Mesenchymal stem cell (in vitro differentiated cells and primary cell): ENCODE measurements at regions not wholly inside any gene's neighbourhood (a gene's known extent, or its start where the extent isn't known, plus 50 kb on each side); places are given as distances from the start of the nearest gene placed in this dataset.
A peak's percentile ranks its signal among the peaks of the same experiment; 100 is the strongest.

ENCODE experiments used
- DNase-seq: peaks from one replicate; pipeline ENCODE4 v3.0.0-alpha.2; 2013
- H2AFZ ChIP-seq: one replicate; pipeline ENCODE4 v1.6.1; 2013; ENCODE audit warnings: low read depth, mild to moderate bottlenecking, control low read depth, inconsistent platforms, low read length, moderate library complexity
- H2AK5ac ChIP-seq: 2 replicates; pipeline ENCODE4 v1.6.1; 2013; ENCODE audit warnings: low read length, moderate library complexity, mild to moderate bottlenecking, inconsistent platforms; ENCODE audit not compliant: severe bottlenecking
- H2BK120ac ChIP-seq: one replicate; pipeline ENCODE4 v1.6.1; 2013; ENCODE audit warnings: low read depth, mild to moderate bottlenecking, inconsistent platforms, low read length, moderate library complexity
- H2BK12ac ChIP-seq, 2 experiments: one replicate each; pipeline ENCODE4 v1.6.1; 2013; ENCODE audit warnings: inconsistent platforms in 2 of 2, low read length in 2 of 2, mild to moderate bottlenecking in 2 of 2, moderate library complexity in 2 of 2, control low read depth in 1 of 2
- H2BK15ac ChIP-seq: one replicate; pipeline ENCODE4 v1.6.1; 2013; ENCODE audit warnings: mild to moderate bottlenecking, low read depth, inconsistent platforms; ENCODE audit not compliant: poor library complexity, severe bottlenecking
- H2BK5ac ChIP-seq: 2 replicates; pipeline ENCODE4 v1.6.1; 2013; ENCODE audit warnings: low read depth, mild to moderate bottlenecking, low read length, control low read depth, inconsistent platforms; ENCODE audit not compliant: poor library complexity, severe bottlenecking
- H3K14ac ChIP-seq, 2 experiments: one replicate each; pipeline ENCODE4 v1.6.1; 2013; ENCODE audit warnings: inconsistent platforms in 2 of 2, low read length in 2 of 2, control low read depth in 1 of 2, mild to moderate bottlenecking in 1 of 2, moderate library complexity in 1 of 2
- H3K18ac ChIP-seq, 2 experiments: one replicate each; pipeline ENCODE4 v1.6.1; 2013; ENCODE audit warnings: inconsistent platforms in 2 of 2, low read length in 2 of 2, control low read depth in 1 of 2, low read depth in 1 of 2, mild to moderate bottlenecking in 1 of 2
- H3K23ac ChIP-seq, 2 experiments: one replicate each; pipeline ENCODE4 v1.6.1; 2013; ENCODE audit warnings: inconsistent platforms in 2 of 2, low read length in 2 of 2, mild to moderate bottlenecking in 2 of 2, moderate library complexity in 2 of 2, control low read depth in 1 of 2
- H3K27ac ChIP-seq: 2 replicates; pipeline ENCODE4 v1.5.1; 2013; ENCODE audit warnings: mild to moderate bottlenecking, moderate library complexity, low read length, control low read depth, inconsistent platforms; ENCODE audit not compliant: poor library complexity, severe bottlenecking
- H3K27me3 ChIP-seq, 2 experiments: 2 replicates each; pipeline versions ENCODE4 v1.6.1 to v1.7.0; 2013; ENCODE audit warnings: low read length in 2 of 2, mild to moderate bottlenecking in 2 of 2, moderate library complexity in 2 of 2, control low read depth in 1 of 2, inconsistent platforms in 1 of 2; ENCODE audit not compliant: control insufficient read depth in 1 of 2, insufficient read depth in 1 of 2
- H3K36me3 ChIP-seq, 2 experiments: 2 replicates each; pipeline versions ENCODE4 v1.6.1 to v1.7.0; 2013; ENCODE audit warnings: low read length in 2 of 2, control low read depth in 1 of 2, inconsistent platforms in 1 of 2, low read depth in 1 of 2, mild to moderate bottlenecking in 1 of 2; ENCODE audit not compliant: insufficient read depth in 2 of 2, control insufficient read depth in 1 of 2
- H3K4ac ChIP-seq, 2 experiments: one replicate each; pipeline ENCODE4 v1.6.1; 2013; ENCODE audit warnings: inconsistent platforms in 2 of 2, low read length in 2 of 2, mild to moderate bottlenecking in 2 of 2, moderate library complexity in 2 of 2, control low read depth in 1 of 2, low read depth in 1 of 2
- H3K4me1 ChIP-seq: 2 replicates; pipeline ENCODE4 v1.6.1; 2013; ENCODE audit warnings: low read depth, low read length, control low read depth; ENCODE audit not compliant: control insufficient read depth, insufficient read depth
- H3K4me2 ChIP-seq: 2 replicates; pipeline ENCODE4 v1.6.1; 2013; ENCODE audit warnings: low read length, mild to moderate bottlenecking, inconsistent platforms; ENCODE audit not compliant: poor library complexity, severe bottlenecking
- H3K4me3 ChIP-seq, 2 experiments: 2 replicates each; pipeline versions ENCODE4 v1.5.1 to v1.7.0; 2013; ENCODE audit warnings: low read length in 2 of 2, mild to moderate bottlenecking in 2 of 2, control low read depth in 1 of 2, low read depth in 1 of 2; ENCODE audit not compliant: insufficient read depth in 1 of 2
- H3K79me1 ChIP-seq: replicated peaks from 2 replicates; pipeline ENCODE4 v1.6.1; 2013; ENCODE audit warnings: mild to moderate bottlenecking, control low read depth, low read length, inconsistent platforms; ENCODE audit not compliant: poor library complexity, severe bottlenecking
- H3K9ac ChIP-seq: 2 replicates; pipeline ENCODE4 v1.7.0; 2013; ENCODE audit warnings: mild to moderate bottlenecking, low read length, moderate library complexity
- H3K9me3 ChIP-seq: 2 replicates; pipeline ENCODE4 v1.7.0; 2013; ENCODE audit warnings: mild to moderate bottlenecking, low read length; ENCODE audit not compliant: control insufficient read depth
- H4K8ac ChIP-seq: one replicate; pipeline ENCODE4 v1.6.1; 2013; ENCODE audit warnings: inconsistent platforms, mild to moderate bottlenecking, low read length, moderate library complexity
- H4K91ac ChIP-seq: one replicate; pipeline ENCODE4 v1.6.1; 2013; ENCODE audit warnings: mild to moderate bottlenecking, low read length, inconsistent platforms
- WGBS: methylation state at CpG from one replicate; pipeline ENCODE4 v1.1.7; 2013; ENCODE audit warnings: mixed read lengths; 5-methylcytosine and 5-hydroxymethylcytosine counted together

DNA sequence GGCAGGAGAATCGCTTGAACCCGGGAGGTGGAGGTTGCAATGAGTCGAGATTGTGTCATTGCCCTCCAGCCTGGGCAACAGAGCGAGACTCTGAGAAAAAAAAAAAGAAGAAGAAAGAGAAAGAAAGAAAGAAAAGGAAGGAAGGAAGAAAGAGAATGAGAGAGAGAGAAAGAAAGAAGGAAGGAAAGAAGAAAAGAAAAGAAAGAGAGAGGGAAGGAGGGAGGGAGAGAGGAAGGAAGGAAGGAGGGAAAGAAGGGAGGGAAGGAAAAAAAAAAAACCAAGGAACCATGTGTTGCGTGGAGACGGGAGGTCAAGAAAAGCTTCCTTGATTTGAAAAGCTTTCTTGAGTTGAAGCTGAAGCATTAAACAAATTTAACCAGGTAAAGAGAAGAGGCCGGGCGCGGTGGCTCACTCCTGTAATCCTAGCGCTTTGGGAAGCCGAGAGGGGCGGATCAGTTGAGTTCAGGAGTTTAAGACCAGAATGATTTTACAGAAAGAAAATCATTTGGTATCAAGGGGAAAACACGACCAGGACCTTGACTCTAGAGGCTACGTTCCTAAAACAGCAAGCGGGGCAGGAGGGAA is 90.5 kb upstream of the PRSS16 start:
- Histone ChIP-seq H3K79me1 (no peaks in the 10 kb centered on the region), H3K23ac (no peak overlapping the region), H3K9me3 (no peaks in the 10 kb centered on the region), H3K4ac (no peak overlapping the region), H3K36me3 (no peaks in the 10 kb centered on the region), H3K4me2 (peak overlapping the region; percentile 99), H3K14ac (no peak overlapping the region), H2BK5ac (no peak overlapping the region), H2BK15ac (no peak overlapping the region), H3K4me3 (peak overlapping the region; percentile 49 to 77), H2AFZ (peak overlapping the region; percentile 71), H3K4me1 (peaks cover 5% of the 10 kb centered on the region), H3K18ac (no peak overlapping the region), H4K91ac (no peak overlapping the region), H2BK120ac (no peak overlapping the region), H4K8ac (no peak overlapping the region), H3K27me3 (no peaks in the 10 kb centered on the region), H3K9ac (peak overlapping the region; percentile 78), H2BK12ac (no peak overlapping the region), H2AK5ac (no peak overlapping the region), H3K27ac (no peak overlapping the region)
- DNase-seq = peak; percentile 12
- WGBS = 35% methylated on average over 15 of the region's 15 CpGs

DNA sequence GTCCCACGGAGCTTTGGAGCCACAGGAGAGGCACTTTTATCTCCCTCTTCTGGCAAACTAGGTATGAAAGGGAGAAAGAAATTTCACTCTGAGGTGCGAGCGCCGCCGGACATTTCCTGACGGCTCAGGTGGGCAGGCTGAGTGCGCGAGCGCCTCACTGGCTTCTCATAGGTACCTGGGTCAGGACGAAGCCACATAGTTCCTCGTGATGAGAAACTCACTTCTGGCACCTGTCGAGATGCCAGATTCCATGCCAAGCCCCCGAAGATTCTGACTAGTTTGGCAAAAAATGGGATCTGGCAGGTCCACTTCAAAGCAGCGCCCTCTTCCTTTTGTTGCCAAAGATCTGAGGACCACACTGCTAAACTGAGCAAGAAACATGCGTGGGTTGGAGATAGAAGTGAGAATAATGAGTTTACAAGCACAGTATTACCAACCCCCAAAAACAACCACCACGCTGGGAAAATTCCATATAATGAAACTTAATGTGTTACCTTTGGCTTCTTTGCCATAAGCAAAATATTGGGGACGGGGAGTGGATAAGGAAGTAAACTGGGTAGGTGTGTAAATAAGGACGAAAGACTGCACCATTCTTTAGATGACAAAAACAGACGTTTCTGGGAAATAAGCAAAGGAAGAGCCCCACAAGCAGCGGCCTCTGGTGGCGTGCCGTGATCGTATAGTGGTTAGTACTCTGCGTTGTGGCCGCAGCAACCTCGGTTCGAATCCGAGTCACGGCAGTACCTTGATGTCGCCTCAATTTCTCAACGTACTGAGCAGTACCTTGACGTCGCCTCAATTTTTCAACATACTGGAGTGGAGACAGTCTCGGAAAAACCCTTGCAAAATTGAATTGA is 89.8 kb upstream of the PRSS16 start:
- H3K23ac ChIP-seq = no peak overlapping the region
- H3K27me3 ChIP-seq = no peaks in the 10 kb centered on the region
- H2BK5ac ChIP-seq = no peak overlapping the region
- H2AFZ ChIP-seq = peak overlapping the region; percentile 86
- no peaks in the 10 kb centered on the region for H3K36me3 ChIP-seq
- no peak overlapping the region for H3K4ac ChIP-seq
- peak overlapping the region; percentile 99 for H3K4me2 ChIP-seq
- H3K9ac ChIP-seq = peak overlapping the region; percentile 78
- DNase-seq = peak; percentile 70
- H4K91ac ChIP-seq = no peak overlapping the region
- no peak overlapping the region for H2BK12ac ChIP-seq
- H2BK120ac ChIP-seq = no peak overlapping the region
- no peak overlapping the region for H3K14ac ChIP-seq
- peaks cover 5% of the 10 kb centered on the region for H3K4me1 ChIP-seq
- no peak overlapping the region for H2BK15ac ChIP-seq
- H3K18ac ChIP-seq = peak overlapping the region in 1 of 2 experiments; percentile 24
- WGBS = 2% methylated on average over 31 of the region's 34 CpGs
- no peaks in the 10 kb centered on the region for H3K9me3 ChIP-seq
- H2AK5ac ChIP-seq = no peak overlapping the region
- H3K27ac ChIP-seq = no peak overlapping the region
- peak overlapping the region; percentile 49 to 77 for H3K4me3 ChIP-seq
- no peaks in the 10 kb centered on the region for H3K79me1 ChIP-seq
- H4K8ac ChIP-seq = no peak overlapping the region

DNA sequence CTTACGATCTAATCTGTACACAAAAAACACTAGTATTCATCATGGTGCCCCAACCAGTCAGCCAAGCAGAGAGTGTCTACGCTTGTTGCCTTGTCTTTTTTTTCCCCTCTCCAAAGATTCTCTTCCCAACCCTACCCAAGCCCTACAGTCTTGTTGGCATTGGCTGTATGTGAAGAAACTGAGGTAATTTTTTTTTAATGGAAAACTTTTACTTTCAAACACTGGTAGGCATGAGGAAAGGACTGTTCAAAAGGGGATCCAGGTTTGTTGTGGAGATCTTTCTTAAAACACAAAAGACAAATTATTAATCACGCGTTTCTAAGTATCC is 89.2 kb upstream of the PRSS16 start:
- Histone ChIP-seq H3K79me1 (no peaks in the 10 kb centered on the region), H3K14ac (no peak overlapping the region), H3K4ac (no peak overlapping the region), H2BK12ac (no peak overlapping the region), H3K4me3 (peak overlapping the region in 1 of 2 experiments; percentile 77), H2AK5ac (no peak overlapping the region), H3K4me2 (no peak overlapping the region), H4K91ac (no peak overlapping the region), H3K18ac (no peak overlapping the region), H3K9ac (no peak overlapping the region), H2BK5ac (no peak overlapping the region), H3K36me3 (no peaks in the 10 kb centered on the region), H3K27ac (no peak overlapping the region), H2AFZ (no peak overlapping the region), H2BK15ac (no peak overlapping the region), H2BK120ac (no peak overlapping the region), H3K23ac (no peak overlapping the region), H3K9me3 (no peaks in the 10 kb centered on the region), H3K27me3 (no peaks in the 10 kb centered on the region), H4K8ac (no peak overlapping the region), H3K4me1 (peaks cover 5% of the 10 kb centered on the region)
- WGBS = 70% methylated on average over 3 of the region's 4 CpGs
- DNase-seq = no peak

DNA sequence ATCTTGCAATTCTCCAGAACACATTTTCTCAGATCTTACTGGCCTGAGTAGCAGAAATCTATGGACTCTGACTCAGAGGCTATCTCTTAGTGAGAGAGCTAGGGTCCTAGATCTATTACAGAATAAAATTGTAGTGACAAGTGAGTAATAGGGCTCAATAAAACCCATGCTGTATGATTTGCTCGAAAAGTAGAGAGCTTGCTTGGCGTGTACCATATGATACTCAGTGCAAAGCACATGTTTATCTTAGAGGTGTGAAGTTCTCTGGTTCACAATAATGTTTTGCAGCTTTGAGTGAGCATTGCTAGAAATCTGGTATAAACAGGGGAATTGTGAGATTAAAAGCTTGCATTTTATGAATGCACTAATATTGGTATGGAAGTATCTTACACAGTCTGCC is 87.8 kb upstream of the PRSS16 start:
- Histone ChIP-seq H3K4ac (no peak overlapping the region), H2BK15ac (no peak overlapping the region), H3K27ac (no peak overlapping the region), H3K23ac (no peak overlapping the region), H3K9me3 (no peaks in the 10 kb centered on the region), H3K18ac (no peak overlapping the region), H3K79me1 (no peaks in the 10 kb centered on the region), H2BK5ac (no peak overlapping the region), H3K9ac (no peak overlapping the region), H2BK12ac (no peak overlapping the region), H4K91ac (no peak overlapping the region), H2AK5ac (no peak overlapping the region), H3K4me1 (peaks cover 5% of the 10 kb centered on the region), H4K8ac (no peak overlapping the region), H3K4me3 (no peak overlapping the region), H3K4me2 (no peak overlapping the region), H3K27me3 (no peaks in the 10 kb centered on the region), H2BK120ac (no peak overlapping the region), H3K36me3 (no peaks in the 10 kb centered on the region), H2AFZ (no peak overlapping the region), H3K14ac (no peak overlapping the region)
- WGBS = 88% methylated on average over 2 of the region's 2 CpGs
- DNase-seq = no peak
